ENCODE measurements at regions not wholly inside any gene's neighbourhood (a gene's known extent, or its start where the extent isn't known, plus 50 kb on each side); places are given as distances from the start of the nearest gene placed in this dataset.
"Not testable (repeated sequence)": the region's sequence is repeated elsewhere in the genome, so short reads cannot be mapped to it uniquely, and the experiment has no call there.

DNA sequence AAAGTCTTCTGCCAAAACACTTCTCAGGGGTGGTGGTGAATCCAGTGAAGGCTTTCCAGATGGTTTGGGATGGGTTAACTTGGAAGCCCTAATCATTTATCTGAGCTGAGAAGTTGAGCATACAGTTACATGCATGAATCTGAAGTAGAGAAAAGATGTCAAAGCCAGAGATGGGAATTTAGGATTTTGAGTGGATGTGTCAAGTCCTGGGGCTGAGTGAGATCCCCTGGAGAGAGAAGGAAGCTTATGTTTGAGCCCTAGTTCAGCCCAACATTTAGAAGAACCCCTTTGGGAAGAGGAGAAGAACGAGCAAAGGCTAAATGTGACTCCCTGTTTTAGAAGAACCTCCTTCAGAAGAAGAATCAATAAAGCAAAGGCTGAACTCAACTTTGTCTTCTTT lies 129.1 kb upstream of the TPTE start:
- H3K9me3 ChIP-seq (replicated peaks in 1 of 2; ENCODE audit: control insufficient read depth in 1 of 2, insufficient read depth in 1 of 2, low read length in 2 of 2), result peaks cover 16 to 53% of the 10 kb centered on the region in 2 donors
- H3K4me3 ChIP-seq (replicated peaks in 1 of 3; ENCODE audit: low read depth in 2 of 3, low read length in 3 of 3); H3K36me3 Mint-ChIP-seq; H3K79me2 ChIP-seq (ENCODE audit: insufficient read depth, low read length); DNase-seq; H3K27ac Mint-ChIP-seq; H3K4me1 ChIP-seq (ENCODE audit: control insufficient read depth in 1 of 2, insufficient read depth in 2 of 2, low read length in 2 of 2); H3K4me2 ChIP-seq (replicated peaks; ENCODE audit: extremely low read depth, low read length, poor library complexity, severe bottlenecking); H3K27me3 ChIP-seq (ENCODE audit: control insufficient read depth in 2 of 2, insufficient read depth in 2 of 2, low read length in 2 of 2); H3K27me3 Mint-ChIP-seq (ENCODE audit: low read depth in 3 of 3); H4K20me1 ChIP-seq (ENCODE audit: insufficient read depth, low read length); H2AFZ ChIP-seq (ENCODE audit: insufficient read depth, low read depth, low read length, poor library complexity, severe bottlenecking); H3K36me3 ChIP-seq (replicated peaks in 1 of 2; ENCODE audit: control insufficient read depth in 1 of 2, insufficient read depth in 2 of 2, low read length in 2 of 2); H3K4me3 Mint-ChIP-seq; intact Hi-C loops (cut with micrococcal nuclease); H3K9ac ChIP-seq (ENCODE audit: insufficient read depth, low read length, poor library complexity, severe bottlenecking); H3K27ac ChIP-seq (ENCODE audit: low read depth in 1 of 2, low read length in 2 of 2); H3K9me3 Mint-ChIP-seq; H3K4me1 Mint-ChIP-seq: not testable (repeated sequence)
- no CpG with 5 or more reads among the region's 1 CpG for WGBS (ENCODE audit: insufficient coverage)

DNA sequence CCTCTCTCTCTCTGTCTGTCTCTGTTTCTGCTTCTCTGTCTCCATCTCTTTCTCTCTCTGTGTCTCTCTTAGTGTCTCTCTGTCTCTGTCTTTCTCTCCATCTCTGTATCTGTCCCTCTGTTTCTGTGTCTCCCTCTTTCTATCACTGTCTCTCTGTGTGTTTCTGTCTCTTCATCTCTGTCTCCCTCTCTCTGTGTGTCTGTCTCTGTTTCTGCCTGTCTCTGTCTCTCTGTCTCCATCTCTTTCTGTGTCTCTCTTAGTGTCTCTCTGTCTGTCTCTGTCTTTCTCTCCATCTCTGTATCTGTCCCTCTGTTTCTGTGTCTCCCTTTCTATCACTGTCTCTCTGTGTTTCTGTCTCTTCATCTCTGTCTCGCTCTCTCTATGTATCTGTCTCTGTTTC lies 125.4 kb upstream of the TPTE start:
- H3K4me3 Mint-ChIP-seq; H4K20me1 ChIP-seq (ENCODE audit: insufficient read depth, low read length); H3K79me2 ChIP-seq (ENCODE audit: insufficient read depth, low read length); DNase-seq; H3K27ac Mint-ChIP-seq; H3K9ac ChIP-seq (ENCODE audit: insufficient read depth, low read length, poor library complexity, severe bottlenecking); H3K4me2 ChIP-seq (replicated peaks; ENCODE audit: extremely low read depth, low read length, poor library complexity, severe bottlenecking); H3K4me1 Mint-ChIP-seq; H3K27me3 Mint-ChIP-seq (ENCODE audit: low read depth in 3 of 3); H3K36me3 ChIP-seq (replicated peaks in 1 of 2; ENCODE audit: control insufficient read depth in 1 of 2, insufficient read depth in 2 of 2, low read length in 2 of 2); H3K36me3 Mint-ChIP-seq; H3K27me3 ChIP-seq (ENCODE audit: control insufficient read depth in 2 of 2, insufficient read depth in 2 of 2, low read length in 2 of 2); H2AFZ ChIP-seq (ENCODE audit: insufficient read depth, low read depth, low read length, poor library complexity, severe bottlenecking); H3K27ac ChIP-seq (ENCODE audit: low read depth in 1 of 2, low read length in 2 of 2); H3K4me1 ChIP-seq (ENCODE audit: control insufficient read depth in 1 of 2, insufficient read depth in 2 of 2, low read length in 2 of 2); intact Hi-C loops (cut with micrococcal nuclease); H3K4me3 ChIP-seq (replicated peaks in 1 of 3; ENCODE audit: low read depth in 2 of 3, low read length in 3 of 3); H3K9me3 Mint-ChIP-seq: not testable (repeated sequence)
- peaks cover 29 to 46% of the 10 kb centered on the region in 2 donors for H3K9me3 ChIP-seq (replicated peaks in 1 of 2; ENCODE audit: control insufficient read depth in 1 of 2, insufficient read depth in 1 of 2, low read length in 2 of 2)
- WGBS (ENCODE audit: insufficient coverage), result 71% methylated on average over 1 of the region's 1 CpG

DNA sequence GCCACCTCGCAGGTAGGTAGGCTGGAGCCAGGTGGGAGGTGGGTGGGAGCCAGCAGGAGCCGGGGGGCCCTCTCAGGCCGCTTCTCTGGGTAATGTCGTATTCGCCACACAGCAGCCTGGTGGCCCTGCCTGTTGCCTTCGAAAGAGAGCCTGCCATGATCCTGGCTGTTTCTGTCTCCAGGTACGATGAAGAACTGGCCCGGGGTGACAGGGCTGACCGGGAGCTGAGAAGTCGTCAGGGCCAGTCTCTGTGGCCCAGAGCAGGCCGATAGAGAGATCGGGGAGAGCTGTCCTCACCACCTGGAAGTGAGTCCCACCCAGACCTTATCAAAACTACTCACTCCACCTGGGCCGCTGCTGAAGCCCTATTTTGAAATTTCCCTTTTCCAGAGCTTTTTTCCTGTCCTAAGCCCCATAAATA lies 123.9 kb upstream of the TPTE start:
- H3K36me3 ChIP-seq (replicated peaks in 1 of 2; ENCODE audit: control insufficient read depth in 1 of 2, insufficient read depth in 2 of 2, low read length in 2 of 2); H3K4me1 ChIP-seq (ENCODE audit: control insufficient read depth in 1 of 2, insufficient read depth in 2 of 2, low read length in 2 of 2); H3K79me2 ChIP-seq (ENCODE audit: insufficient read depth, low read length); H3K27me3 Mint-ChIP-seq (ENCODE audit: low read depth in 3 of 3); H3K4me1 Mint-ChIP-seq; H3K9ac ChIP-seq (ENCODE audit: insufficient read depth, low read length, poor library complexity, severe bottlenecking); DNase-seq; H3K4me3 ChIP-seq (replicated peaks in 1 of 3; ENCODE audit: low read depth in 2 of 3, low read length in 3 of 3); H4K20me1 ChIP-seq (ENCODE audit: insufficient read depth, low read length); H3K27me3 ChIP-seq (ENCODE audit: control insufficient read depth in 2 of 2, insufficient read depth in 2 of 2, low read length in 2 of 2); H3K27ac ChIP-seq (ENCODE audit: low read depth in 1 of 2, low read length in 2 of 2); H3K27ac Mint-ChIP-seq; H2AFZ ChIP-seq (ENCODE audit: insufficient read depth, low read depth, low read length, poor library complexity, severe bottlenecking); H3K36me3 Mint-ChIP-seq; H3K9me3 Mint-ChIP-seq; H3K4me2 ChIP-seq (replicated peaks; ENCODE audit: extremely low read depth, low read length, poor library complexity, severe bottlenecking); H3K4me3 Mint-ChIP-seq; intact Hi-C loops (cut with micrococcal nuclease): not testable (repeated sequence)
- H3K9me3 ChIP-seq (replicated peaks in 1 of 2; ENCODE audit: control insufficient read depth in 1 of 2, insufficient read depth in 1 of 2, low read length in 2 of 2), result peaks cover 45 to 51% of the 10 kb centered on the region in 2 donors
- 89% methylated on average over 6 of the region's 13 CpGs for WGBS (ENCODE audit: insufficient coverage)

DNA sequence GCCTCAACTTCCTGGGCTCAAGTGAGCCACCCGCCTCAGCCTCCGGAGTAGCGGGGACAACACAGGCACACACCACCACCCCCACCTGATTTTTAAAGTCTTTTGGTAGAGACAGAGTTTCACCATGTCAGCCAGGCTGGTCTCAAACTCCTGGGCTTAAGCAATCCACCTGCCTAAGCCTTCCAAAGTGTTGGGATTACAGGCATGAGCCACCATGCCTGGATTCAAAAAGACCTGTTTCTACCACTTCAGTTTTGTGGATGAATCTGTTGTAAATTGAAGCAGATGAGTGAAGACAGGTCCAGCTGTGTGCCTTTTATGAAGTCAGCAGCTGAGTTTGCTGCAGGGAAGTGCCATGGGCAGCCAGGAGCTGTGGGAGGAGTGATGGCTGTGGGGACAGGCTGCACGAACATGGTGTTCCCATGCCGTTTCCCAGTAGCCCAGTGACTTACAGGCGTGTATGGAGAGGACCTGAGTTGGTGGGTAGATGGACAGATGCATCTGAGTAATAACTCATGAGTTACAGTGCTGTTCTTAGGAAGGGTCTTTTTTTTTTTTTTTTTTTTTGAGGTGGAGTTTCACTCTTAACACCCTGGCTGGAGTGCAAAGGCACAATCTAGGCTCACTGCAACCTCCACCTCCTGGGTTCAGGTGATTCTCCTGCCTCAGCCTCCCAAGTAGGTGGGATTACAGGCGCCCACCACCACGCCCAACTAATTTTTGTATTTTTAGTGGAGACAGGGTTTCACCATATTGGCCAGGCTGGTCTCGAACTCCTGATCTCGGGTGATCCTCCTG lies 122.5 kb upstream of the TPTE start:
- H3K4me2 ChIP-seq (replicated peaks; ENCODE audit: extremely low read depth, low read length, poor library complexity, severe bottlenecking); intact Hi-C loops (cut with micrococcal nuclease); DNase-seq; H3K27me3 Mint-ChIP-seq (ENCODE audit: low read depth in 3 of 3); H3K36me3 Mint-ChIP-seq; H3K27ac Mint-ChIP-seq; H3K4me3 ChIP-seq (replicated peaks in 1 of 3; ENCODE audit: low read depth in 2 of 3, low read length in 3 of 3); H3K27me3 ChIP-seq (ENCODE audit: control insufficient read depth in 2 of 2, insufficient read depth in 2 of 2, low read length in 2 of 2); H3K9me3 Mint-ChIP-seq; H3K36me3 ChIP-seq (replicated peaks in 1 of 2; ENCODE audit: control insufficient read depth in 1 of 2, insufficient read depth in 2 of 2, low read length in 2 of 2); H3K4me1 Mint-ChIP-seq; H3K27ac ChIP-seq (ENCODE audit: low read depth in 1 of 2, low read length in 2 of 2); H3K79me2 ChIP-seq (ENCODE audit: insufficient read depth, low read length); H4K20me1 ChIP-seq (ENCODE audit: insufficient read depth, low read length); H2AFZ ChIP-seq (ENCODE audit: insufficient read depth, low read depth, low read length, poor library complexity, severe bottlenecking); H3K4me1 ChIP-seq (ENCODE audit: control insufficient read depth in 1 of 2, insufficient read depth in 2 of 2, low read length in 2 of 2); H3K9ac ChIP-seq (ENCODE audit: insufficient read depth, low read length, poor library complexity, severe bottlenecking); H3K4me3 Mint-ChIP-seq: not testable (repeated sequence)
- WGBS (ENCODE audit: insufficient coverage), result no CpG with 5 or more reads among the region's 10 CpGs
- peaks cover 58 to 60% of the 10 kb centered on the region in 2 donors for H3K9me3 ChIP-seq (replicated peaks in 1 of 2; ENCODE audit: control insufficient read depth in 1 of 2, insufficient read depth in 1 of 2, low read length in 2 of 2)
